ENCODE measurements at regions not wholly inside any gene's neighbourhood (a gene's known extent, or its start where the extent isn't known, plus 50 kb on each side); places are given as distances from the start of the nearest gene placed in this dataset.

DNA sequence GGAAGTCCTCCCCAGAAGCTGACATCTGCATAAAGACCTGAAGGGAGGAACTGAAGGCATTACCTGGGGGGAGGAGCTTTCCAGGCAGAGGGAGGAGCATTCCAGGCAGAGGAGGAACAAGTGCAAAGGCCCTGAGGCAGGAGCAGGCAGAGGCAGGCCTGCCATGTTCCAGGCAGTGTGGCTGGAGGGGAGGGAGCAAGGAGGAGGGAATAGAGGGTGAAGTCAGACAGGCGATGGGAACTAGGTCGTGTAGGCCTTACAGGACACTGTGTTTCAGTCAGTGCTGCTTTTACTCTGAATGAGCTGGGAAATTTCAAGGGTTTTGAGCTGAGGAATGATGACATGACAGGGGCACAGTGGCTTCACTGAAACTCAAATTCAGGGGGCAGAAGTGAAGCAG lies 292.7 kb downstream of the BCOR start:
- DNase-seq: no peak
- Histone ChIP-seq H4K20me1 (ENCODE audit: control insufficient read depth, insufficient read depth, insufficient read length) (no peaks in the 10 kb centered on the region), H3T11ph (ENCODE audit: low read length) (no peak overlapping the region), H3K56ac (ENCODE audit: insufficient read length, low read depth, low read length) (no peak overlapping the region), H2BK15ac (ENCODE audit: low read depth, low read length) (no peak overlapping the region), H3K4me1 (ENCODE audit: insufficient read depth, low read length) (peaks cover 17% of the 10 kb centered on the region), H2BK12ac (ENCODE audit: insufficient read length, low read depth, low read length) (no peak overlapping the region), H3K79me1 (ENCODE audit: insufficient read depth, low read depth, low read length, poor library complexity, severe bottlenecking) (no peaks in the 10 kb centered on the region), H3K14ac (ENCODE audit: insufficient read depth, low read length) (no peak overlapping the region; the same call in 1 of the 2 replicates), H3K79me2 (ENCODE audit: insufficient read depth, low read length) (no peaks in the 10 kb centered on the region), H3K4me2 (ENCODE audit: insufficient read depth, insufficient read length, low read length) (no peak overlapping the region), H2AK5ac (ENCODE audit: insufficient read length, low read length) (no peak overlapping the region), H2BK5ac (ENCODE audit: insufficient read length, low read length) (no peak overlapping the region), H4K8ac (replicated peaks; ENCODE audit: insufficient read length, low read depth, low read length) (no peak overlapping the region), H3K9me3 (ENCODE audit: control insufficient read depth, low read depth, low read length) (no peaks in the 10 kb centered on the region), H4K91ac (ENCODE audit: insufficient read length, low read depth, low read length) (no peak overlapping the region), H3K18ac (ENCODE audit: insufficient read length, low read depth, low read length) (no peak overlapping the region), H3K9ac (ENCODE audit: extremely low read depth, insufficient read length, low read length) (no peak overlapping the region), H3K27me3 (ENCODE audit: insufficient read depth, low read length) (no peaks in the 10 kb centered on the region), H3K4ac (ENCODE audit: low read depth, low read length) (no peak overlapping the region), H3K23ac (ENCODE audit: insufficient read length, low read depth, low read length) (no peak overlapping the region), H2BK120ac (ENCODE audit: low read depth, low read length, poor library complexity, severe bottlenecking) (no peak overlapping the region), H2BK20ac (ENCODE audit: low read depth, low read length, poor library complexity, severe bottlenecking) (no peak overlapping the region), H2AFZ (ENCODE audit: low read length) (no peak overlapping the region), H4K5ac (ENCODE audit: insufficient read length, low read depth, low read length) (no peak overlapping the region), H3K27ac (ENCODE audit: insufficient read length, low read depth, low read length) (no peak overlapping the region), H3K23me2 (ENCODE audit: insufficient read length, low read depth, low read length, poor library complexity, severe bottlenecking) (no peaks in the 10 kb centered on the region)
- TF ChIP-seq, protein P1, sequence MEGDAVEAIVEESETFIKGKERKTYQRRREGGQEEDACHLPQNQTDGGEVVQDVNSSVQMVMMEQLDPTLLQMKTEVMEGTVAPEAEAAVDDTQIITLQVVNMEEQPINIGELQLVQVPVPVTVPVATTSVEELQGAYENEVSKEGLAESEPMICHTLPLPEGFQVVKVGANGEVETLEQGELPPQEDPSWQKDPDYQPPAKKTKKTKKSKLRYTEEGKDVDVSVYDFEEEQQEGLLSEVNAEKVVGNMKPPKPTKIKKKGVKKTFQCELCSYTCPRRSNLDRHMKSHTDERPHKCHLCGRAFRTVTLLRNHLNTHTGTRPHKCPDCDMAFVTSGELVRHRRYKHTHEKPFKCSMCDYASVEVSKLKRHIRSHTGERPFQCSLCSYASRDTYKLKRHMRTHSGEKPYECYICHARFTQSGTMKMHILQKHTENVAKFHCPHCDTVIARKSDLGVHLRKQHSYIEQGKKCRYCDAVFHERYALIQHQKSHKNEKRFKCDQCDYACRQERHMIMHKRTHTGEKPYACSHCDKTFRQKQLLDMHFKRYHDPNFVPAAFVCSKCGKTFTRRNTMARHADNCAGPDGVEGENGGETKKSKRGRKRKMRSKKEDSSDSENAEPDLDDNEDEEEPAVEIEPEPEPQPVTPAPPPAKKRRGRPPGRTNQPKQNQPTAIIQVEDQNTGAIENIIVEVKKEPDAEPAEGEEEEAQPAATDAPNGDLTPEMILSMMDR (conservative IDR thresholded peaks at IDR 0.05): no peak
- H3K36me3 Mint-ChIP-seq (ENCODE audit: insufficient read depth in 1 of 3, low read depth in 3 of 3): peaks cover 0 to 6% (median 0%) of the 10 kb centered on the region in 3 experiments; a peak in 4 of 7 replicates
- H3K27ac Mint-ChIP-seq: peak overlapping the region in 1 of 3 experiments; percentile 21; a peak in 1 of 7 replicates
- no peak overlapping the region for H3K4me3 Mint-ChIP-seq
- H3K27me3 Mint-ChIP-seq (ENCODE audit: low read depth): peaks cover 6% of the 10 kb centered on the region
- H3K9me3 Mint-ChIP-seq: peaks cover 61 to 70% of the 10 kb centered on the region in 2 experiments
- peaks cover 30 to 32% of the 10 kb centered on the region in 2 experiments for H3K4me1 Mint-ChIP-seq
- whole genome bisulfite sequencing (ENCODE audit: extremely low coverage, insufficient read length, low lambda C conversion rate): no CpG with 5 or more reads among the region's 2 CpGs

All from H9 (cell line).